D721Med (cell line): ENCODE measurements at regions not wholly inside any gene's neighbourhood (a gene's known extent, or its start where the extent isn't known, plus 50 kb on each side); places are given as distances from the start of the nearest gene placed in this dataset.
"Not testable (repeated sequence)": the region's sequence is repeated elsewhere in the genome, so short reads cannot be mapped to it uniquely, and the experiment has no call there.

Experiments
- DNase-seq: peaks from one replicate; pipeline ENCODE4 v3.0.0; 2011; ENCODE audit warnings: low spot score; ENCODE audit not compliant: insufficient read length
- FAIRE-seq: peaks from 2 replicates; lab custom pipeline; 2011; peaks lifted over from hg19 to GRCh38; lab: Jason Lieb, UNC
- CTCF ChIP-seq: IDR thresholded peaks from 2 replicates; pipeline ENCODE4 v1.5.1; 2012; ENCODE audit warnings: mild to moderate bottlenecking, control low read depth; ENCODE audit not compliant: insufficient read depth; ENCODE audit errors: missing control alignments

GRCh38 chr5:115423051-115423450, 121.5 kb downstream of the FEM1C start:
- TF ChIP-seq CTCF: no peak
- DNase-seq: no peak
- no peak for FAIRE-seq

GRCh38 chr5:115420812-115421211, 123.8 kb downstream of the FEM1C start:
- FAIRE-seq: not testable (repeated sequence)

GRCh38 chr5:115419846-115420585, 123.6 kb upstream of the CCDC112 start:
- TF ChIP-seq CTCF: no peak
- FAIRE-seq (no peak), DNase-seq (no peak)

More at GRCh38 chr5:115420812-115421211, 123.8 kb downstream of the FEM1C start:
- DNase-seq: not testable (repeated sequence)

GRCh38 chr5:115418788-115419187, 122.3 kb upstream of the CCDC112 start:
- TF ChIP-seq CTCF: no peak
- DNase-seq (no peak), FAIRE-seq (no peak)

- FAIRE-seq (no peak), DNase-seq (no peak)
- TF ChIP-seq CTCF: no peak
These were observed 120.6 kb upstream of the CCDC112 start for GRCh38 chr5:115417076-115417475.

GRCh38 chr5:115415143-115415491, 118.7 kb upstream of the CCDC112 start:
- TF ChIP-seq CTCF: no peak
- no peak for FAIRE-seq
- no peak for DNase-seq

- FAIRE-seq (no peak), DNase-seq (no peak)
- TF ChIP-seq CTCF: no peak
These were observed 118.1 kb upstream of the CCDC112 start for GRCh38 chr5:115414406-115415142.
